H1 (cell line): ENCODE measurements at regions not wholly inside any gene's neighbourhood (a gene's known extent, or its start where the extent isn't known, plus 50 kb on each side); places are given as distances from the start of the nearest gene placed in this dataset.

Experiments
- CBX8 ChIP-seq: fragments of 300-800, 300-1000 bp; sonication (generic); IDR thresholded peaks from 2 replicates; pipeline ENCODE4 v1.7.1; 2016; ENCODE audit warnings: low read depth, low read length, borderline replicate concordance
- CHD7 ChIP-seq: fragments of 300-600 bp; sonication (generic); IDR thresholded peaks from 2 replicates; pipeline ENCODE4 v1.7.1; 2012; ENCODE audit warnings: low read length, moderate library complexity, mild to moderate bottlenecking, inconsistent platforms; ENCODE audit not compliant: insufficient replicate concordance
- CTBP2 ChIP-seq: IDR thresholded peaks from 2 replicates; pipeline ENCODE4 v1.7.0; 2011; ENCODE audit warnings: borderline replicate concordance, mild to moderate bottlenecking, moderate library complexity, mixed read lengths, low read length; ENCODE audit not compliant: insufficient read depth, insufficient read length
- JUND ChIP-seq: IDR thresholded peaks from 2 replicates; pipeline ENCODE4 v1.6.1; 2011; ENCODE audit warnings: mild to moderate bottlenecking, improper control_type of control experiment, low read length
- KDM1A ChIP-seq: fragments of 200-600, 300-600 bp; sonication (generic); IDR thresholded peaks from 2 replicates; pipeline ENCODE4 v1.7.1; 2016; ENCODE audit warnings: mild to moderate bottlenecking, low read length, borderline replicate concordance
- KDM4A ChIP-seq: IDR thresholded peaks from one replicate; pipeline ENCODE4 v1.7.1; 2012; ENCODE audit warnings: low read depth, mild to moderate bottlenecking, moderate library complexity, low read length, inconsistent platforms; ENCODE audit not compliant: severe bottlenecking
- MAFK ChIP-seq: IDR thresholded peaks from 2 replicates; pipeline ENCODE4 v1.6.1; 2012; ENCODE audit warnings: low read depth, mild to moderate bottlenecking, improper control_type of control experiment, low read length
- SRF ChIP-seq: IDR thresholded peaks from 2 replicates; pipeline ENCODE4 v1.6.1; 2011; ENCODE audit warnings: mild to moderate bottlenecking, low read depth, low read length, moderate library complexity

GRCh38 chr11:70628176-70628854 lies 230.0 kb downstream of the CTTN start (continued):
- TF ChIP-seq CHD7 (no peak), CTBP2 (no peak), KDM4A (no peak), CBX8 (no peak), SRF (no peak), JUND (no peak), MAFK (no peak), KDM1A (no peak)
